SK-N-SH treated with all-trans-retinoic acid at 6 μM for 48 hours (cell line): ENCODE measurements at regions not wholly inside any gene's neighbourhood (a gene's known extent, or its start where the extent isn't known, plus 50 kb on each side); places are given as distances from the start of the nearest gene placed in this dataset.

Source experiments
- ATAC-seq: fragments of 200-7000 bp; cut with Tn5 transposase; 3 replicates; pipeline ENCODE4 v1.9.1; 2020; ENCODE audit warnings: mild to moderate bottlenecking, moderate library complexity
- ARNTL ChIP-seq: fragments of 450-650 bp; formaldehyde crosslinking; IDR thresholded peaks from 2 replicates; pipeline ENCODE4 v1.5.0; 2020; ENCODE audit warnings: low read depth, mild to moderate bottlenecking, moderate library complexity, borderline replicate concordance
- BACH2 ChIP-seq: fragments of 250-450 bp; sonication (Bioruptor Pico); IDR thresholded peaks from 2 replicates; pipeline ENCODE4 v1.9.0; 2021; ENCODE audit warnings: mild to moderate bottlenecking, borderline replicate concordance
- CREB5 ChIP-seq: fragments of 250-450 bp; sonication (Bioruptor Pico); IDR thresholded peaks from 2 replicates; pipeline ENCODE4 v1.5.1; 2020; ENCODE audit warnings: low read depth, mild to moderate bottlenecking, moderate library complexity
- CSDC2 ChIP-seq: fragments of 250-450 bp; sonication (Bioruptor Pico); IDR thresholded peaks from 2 replicates; pipeline ENCODE4 v1.5.0; 2020; ENCODE audit warnings: mild to moderate bottlenecking, moderate library complexity
- CSRNP3 ChIP-seq: fragments of 250-450 bp; sonication (Bioruptor Pico); IDR thresholded peaks from 2 replicates; pipeline ENCODE4 v1.5.1; 2021; ENCODE audit warnings: mild to moderate bottlenecking, moderate library complexity
- ESRRG ChIP-seq: fragments of 250-450 bp; sonication (Bioruptor Pico); IDR thresholded peaks from 2 replicates; pipeline ENCODE4 v1.6.1; 2021; ENCODE audit warnings: mild to moderate bottlenecking
- GLIS3 ChIP-seq: fragments of 250-450 bp; sonication (Bioruptor Pico); IDR thresholded peaks from 2 replicates; pipeline ENCODE4 v1.5.0; 2020; ENCODE audit warnings: mild to moderate bottlenecking, moderate library complexity
- ISL1 ChIP-seq: fragments of 250-450 bp; sonication (Bioruptor Pico); IDR thresholded peaks from 2 replicates; pipeline ENCODE4 v2.1.2; 2022; ENCODE audit warnings: mild to moderate bottlenecking, moderate library complexity
- OSR1 ChIP-seq: fragments of 250-450 bp; sonication (Bioruptor Pico); IDR thresholded peaks from 2 replicates; pipeline ENCODE4 v1.8.0; 2022; ENCODE audit warnings: moderate library complexity, mild to moderate bottlenecking, inconsistent platforms
- PATZ1 ChIP-seq: fragments of 250-450 bp; sonication (Bioruptor Pico); IDR thresholded peaks from 2 replicates; pipeline ENCODE4 v1.8.0; 2020; ENCODE audit warnings: mild to moderate bottlenecking, moderate library complexity, borderline replicate concordance
- POU6F1 ChIP-seq: fragments of 250-450 bp; sonication (Bioruptor Pico); IDR thresholded peaks from 2 replicates; pipeline ENCODE4 v1.8.0; 2021; ENCODE audit warnings: low read depth, mild to moderate bottlenecking, moderate library complexity, borderline replicate concordance
- PPARA ChIP-seq: fragments of 250-450 bp; sonication (Bioruptor Pico); IDR thresholded peaks from 2 replicates; pipeline ENCODE4 v1.5.0; 2020; ENCODE audit warnings: mild to moderate bottlenecking, borderline replicate concordance
- SNAI2 ChIP-seq: fragments of 250-450 bp; sonication (Bioruptor Pico); IDR thresholded peaks from 2 replicates; pipeline ENCODE4 v1.5.0; 2020; ENCODE audit warnings: mild to moderate bottlenecking, moderate library complexity
- TCF4 ChIP-seq: fragments of 250-450 bp; sonication (Bioruptor Pico); IDR thresholded peaks from 2 replicates; pipeline ENCODE4 v1.8.0; 2021; ENCODE audit warnings: mild to moderate bottlenecking, moderate library complexity, borderline replicate concordance
- TOX ChIP-seq: fragments of 250-450 bp; sonication (Bioruptor Pico); IDR thresholded peaks from 2 replicates; pipeline ENCODE4 v1.8.0; 2021; ENCODE audit warnings: mild to moderate bottlenecking, moderate library complexity, borderline replicate concordance
- TSHZ2 ChIP-seq: fragments of 250-450 bp; sonication (Bioruptor Pico); IDR thresholded peaks from 2 replicates; pipeline ENCODE4 v1.5.0; 2020; ENCODE audit warnings: mild to moderate bottlenecking, moderate library complexity
- ZFP3 ChIP-seq: fragments of 250-450 bp; sonication (Bioruptor Pico); IDR thresholded peaks from 2 replicates; pipeline ENCODE4 v1.5.0; 2020; ENCODE audit warnings: mild to moderate bottlenecking, moderate library complexity
- ZFP30 ChIP-seq: fragments of 450-650 bp; formaldehyde crosslinking; IDR thresholded peaks from 2 replicates; pipeline ENCODE4 v1.5.0; 2022; ENCODE audit warnings: mild to moderate bottlenecking, moderate library complexity
- ZNF565 ChIP-seq: fragments of 450-650 bp; formaldehyde crosslinking; conservative IDR thresholded peaks from 2 replicates; pipeline ENCODE4 v1.5.0; 2020; ENCODE audit warnings: low read depth, mild to moderate bottlenecking, moderate library complexity

- ATAC-seq, result no peak
- TF ChIP-seq TOX (no peak), ESRRG (no peak), SNAI2 (CRISPR knock-in tag) (no peak), PPARA (CRISPR knock-in tag) (no peak), TCF4 (no peak), PATZ1 (CRISPR knock-in tag) (no peak), ZFP30 (CRISPR knock-in tag) (no peak), CSRNP3 (CRISPR knock-in tag) (no peak), ISL1 (CRISPR knock-in tag) (no peak), CREB5 (CRISPR knock-in tag) (no peak), OSR1 (CRISPR knock-in tag) (no peak)
These were observed 238.6 kb downstream of the NKX6-1 start for GRCh38 chr4:84260495-84260894.

GRCh38 chr4:84258905-84259830, 239.9 kb downstream of the NKX6-1 start:
- no peak for ATAC-seq
- TF ChIP-seq TSHZ2 (CRISPR knock-in tag) (no peak), PPARA (CRISPR knock-in tag) (no peak), CSRNP3 (CRISPR knock-in tag) (no peak), BACH2 (no peak), CREB5 (CRISPR knock-in tag) (no peak), POU6F1 (CRISPR knock-in tag) (no peak), TCF4 (no peak), ZNF565 (CRISPR knock-in tag) (no peak), SNAI2 (CRISPR knock-in tag) (no peak), ESRRG (no peak), ARNTL (CRISPR knock-in tag) (no peak), ZFP3 (CRISPR knock-in tag) (no peak), ZFP30 (CRISPR knock-in tag) (no peak), CSDC2 (CRISPR knock-in tag) (no peak), ISL1 (CRISPR knock-in tag) (no peak), GLIS3 (CRISPR knock-in tag) (no peak)
